ENCODE measurements at regions not wholly inside any gene's neighbourhood (a gene's known extent, or its start where the extent isn't known, plus 50 kb on each side); places are given as distances from the start of the nearest gene placed in this dataset.
A peak's percentile ranks its signal among the peaks of the same experiment; 100 is the strongest.

GRCh38 chr12:34339922-34340321 lies 317.6 kb downstream of the ALG10 start (continued):
- TF ChIP-seq MNT (IDR thresholded peaks at IDR 0.05): no peak
- no peak for TF ChIP-seq ZNF33A (CRISPR knock-in tag; IDR thresholded peaks at IDR 0.05; ENCODE audit: borderline replicate concordance)
- TF ChIP-seq KLF16 (CRISPR knock-in tag; IDR thresholded peaks at IDR 0.05): no peak
- TF ChIP-seq ZNF580 (CRISPR knock-in tag; IDR thresholded peaks at IDR 0.05; ENCODE audit: borderline replicate concordance, low read depth): no peak
- TF ChIP-seq BCL3 (CRISPR knock-in tag; IDR thresholded peaks at IDR 0.05): no peak
- no peak for TF ChIP-seq THAP11 (CRISPR knock-in tag; IDR thresholded peaks at IDR 0.05)
- TF ChIP-seq MIER2 (CRISPR knock-in tag; IDR thresholded peaks at IDR 0.05): no peak
- TF ChIP-seq ZNF33B (CRISPR knock-in tag; IDR thresholded peaks at IDR 0.05): no peak
- TF ChIP-seq SPEN (CRISPR knock-in tag; IDR thresholded peaks at IDR 0.05; ENCODE audit: low read depth): no peak
- TF ChIP-seq JUND (CRISPR knock-in tag; IDR thresholded peaks at IDR 0.05): no peak
- TF ChIP-seq TGIF2 (CRISPR knock-in tag; IDR thresholded peaks at IDR 0.05): no peak
- TF ChIP-seq ZNF879 (CRISPR knock-in tag; IDR thresholded peaks at IDR 0.05): no peak
- TF ChIP-seq CSRNP2 (CRISPR knock-in tag; conservative IDR thresholded peaks at IDR 0.05; ENCODE audit: low read depth): no peak
- TF ChIP-seq SKI (IDR thresholded peaks at IDR 0.05; ENCODE audit: partially characterized antibody): peak; percentile 87
- TF ChIP-seq ZNF841 (CRISPR knock-in tag; IDR thresholded peaks at IDR 0.05; ENCODE audit: borderline replicate concordance): no peak
- TF ChIP-seq ZNF280D (CRISPR knock-in tag; IDR thresholded peaks at IDR 0.05): no peak
- no peak for TF ChIP-seq SNAPC5 (CRISPR knock-in tag; IDR thresholded peaks at IDR 0.05; ENCODE audit: borderline replicate concordance)

All from HepG2 (cell line).